T-helper 2 cell treated with Interferon-gamma antibody and Interleukin-4, amounts not matched to agents 100 ng/mL and 5 ng/mL, for 36 hours (primary cell): ENCODE measurements at regions not wholly inside any gene's neighbourhood (a gene's known extent, or its start where the extent isn't known, plus 50 kb on each side); places are given as distances from the start of the nearest gene placed in this dataset.
"Not testable (repeated sequence)": the region's sequence is repeated elsewhere in the genome, so short reads cannot be mapped to it uniquely, and the experiment has no call there.

ENCODE experiments used
- intact Hi-C: fragments of 100-400 bp; cut with micrococcal nuclease; formaldehyde crosslinking; loops from one replicate; pipeline ENCODE4 v1.15.1; 2023

GRCh38 chr14:105733081-105734065 is 207.0 kb downstream of the TMEM121 start:
- intact Hi-C loops: no loop called here

GRCh38 chr14:105734241-105734640 is 207.9 kb downstream of the TMEM121 start:
- intact Hi-C loops: not testable (repeated sequence)

- intact Hi-C loops: not testable (repeated sequence)
Observed at GRCh38 chr14:105736331-105736730, 209.9 kb downstream of the TMEM121 start.

- intact Hi-C loops: no loop called here
Observed at GRCh38 chr14:105737504-105738246, 211.3 kb downstream of the TMEM121 start.

- intact Hi-C loops: no loop called here
Observed at GRCh38 chr14:105738638-105739037, 212.3 kb downstream of the TMEM121 start.

GRCh38 chr14:105739331-105740102 is 213.1 kb downstream of the TMEM121 start:
- intact Hi-C loops: no loop called here

GRCh38 chr14:105740272-105740671 is 213.9 kb downstream of the TMEM121 start:
- intact Hi-C loops: not testable (repeated sequence)

- intact Hi-C loops: not testable (repeated sequence)
Observed at GRCh38 chr14:105740961-105741360, 214.6 kb downstream of the TMEM121 start.

- intact Hi-C loops: not testable (repeated sequence)
Observed at GRCh38 chr14:105741707-105742530, 215.5 kb downstream of the TMEM121 start.

GRCh38 chr14:105742531-105742848 is 216.1 kb downstream of the TMEM121 start:
- intact Hi-C loops: no loop called here

GRCh38 chr14:105742904-105743701 is 216.7 kb downstream of the TMEM121 start:
- intact Hi-C loops: not testable (repeated sequence)

GRCh38 chr14:105744213-105744787 is 217.9 kb downstream of the TMEM121 start:
- intact Hi-C loops: not testable (repeated sequence)

GRCh38 chr14:105745433-105746123 is 219.2 kb downstream of the TMEM121 start:
- intact Hi-C loops: no loop called here

GRCh38 chr14:105746124-105746514 is 219.7 kb downstream of the TMEM121 start:
- intact Hi-C loops: no loop called here

GRCh38 chr14:105746800-105747502 is 220.6 kb downstream of the TMEM121 start:
- intact Hi-C loops: not testable (repeated sequence)

GRCh38 chr14:105747503-105748203 is 221.3 kb downstream of the TMEM121 start:
- intact Hi-C loops: not testable (repeated sequence)

- intact Hi-C loops: no loop called here
Observed at GRCh38 chr14:105748204-105748578, 221.8 kb downstream of the TMEM121 start.

GRCh38 chr14:105748710-105749109 is 222.3 kb downstream of the TMEM121 start:
- intact Hi-C loops: not testable (repeated sequence)
